ENCODE measurements at regions not wholly inside any gene's neighbourhood (a gene's known extent, or its start where the extent isn't known, plus 50 kb on each side); places are given as distances from the start of the nearest gene placed in this dataset.

- TF ChIP-seq, protein P1, sequence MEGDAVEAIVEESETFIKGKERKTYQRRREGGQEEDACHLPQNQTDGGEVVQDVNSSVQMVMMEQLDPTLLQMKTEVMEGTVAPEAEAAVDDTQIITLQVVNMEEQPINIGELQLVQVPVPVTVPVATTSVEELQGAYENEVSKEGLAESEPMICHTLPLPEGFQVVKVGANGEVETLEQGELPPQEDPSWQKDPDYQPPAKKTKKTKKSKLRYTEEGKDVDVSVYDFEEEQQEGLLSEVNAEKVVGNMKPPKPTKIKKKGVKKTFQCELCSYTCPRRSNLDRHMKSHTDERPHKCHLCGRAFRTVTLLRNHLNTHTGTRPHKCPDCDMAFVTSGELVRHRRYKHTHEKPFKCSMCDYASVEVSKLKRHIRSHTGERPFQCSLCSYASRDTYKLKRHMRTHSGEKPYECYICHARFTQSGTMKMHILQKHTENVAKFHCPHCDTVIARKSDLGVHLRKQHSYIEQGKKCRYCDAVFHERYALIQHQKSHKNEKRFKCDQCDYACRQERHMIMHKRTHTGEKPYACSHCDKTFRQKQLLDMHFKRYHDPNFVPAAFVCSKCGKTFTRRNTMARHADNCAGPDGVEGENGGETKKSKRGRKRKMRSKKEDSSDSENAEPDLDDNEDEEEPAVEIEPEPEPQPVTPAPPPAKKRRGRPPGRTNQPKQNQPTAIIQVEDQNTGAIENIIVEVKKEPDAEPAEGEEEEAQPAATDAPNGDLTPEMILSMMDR (conservative IDR thresholded peaks at IDR 0.05; ENCODE audit: low read depth, low read length), result no peak
- TF ChIP-seq EZH2phosphoT487 (IDR thresholded peaks at IDR 0.05; ENCODE audit: borderline replicate concordance, low read length) (no peak), EZH2 (IDR thresholded peaks at IDR 0.05; ENCODE audit: low read length, unreplicated experiment) (no peak)
Observed at GRCh38 chr16:58831386-58831785, 97.3 kb upstream of the GOT2 start.

Data from PC-3 (cell line).